Sigmoid colon (tissue), 4 donors: ENCODE measurements at regions not wholly inside any gene's neighbourhood (a gene's known extent, or its start where the extent isn't known, plus 50 kb on each side); places are given as distances from the start of the nearest gene placed in this dataset.

Source experiments
- EP300 ChIP-seq, 4 donors: sonication (generic); formaldehyde crosslinking; IDR thresholded peaks; one replicate each; pipeline ENCODE4 v1.6.1; 2017; ENCODE audit warnings: antibody characterized with exemption in 4 of 4
- POLR2A ChIP-seq, 2 donors: fragments of 450-650 bp; IDR thresholded peaks; one replicate each; pipeline ENCODE4 v1.6.1; 2016; ENCODE audit warnings: antibody characterized with exemption in 2 of 2, mild to moderate bottlenecking in 2 of 2, moderate library complexity in 2 of 2
- POLR2AphosphoS5 ChIP-seq, 4 donors: sonication (generic); formaldehyde crosslinking; IDR thresholded peaks; one replicate each; pipeline ENCODE4 v1.6.1; 2017; ENCODE audit warnings: antibody characterized with exemption in 4 of 4
- TF ChIP-seq, protein P1 (sequence below), 4 experiments: fragments of 450-650 bp in 3 of 4; fragments of 200-600 bp in 1 of 4; IDR thresholded peaks; one replicate each; pipeline ENCODE4 v1.5.1; 2016 to 2019; ENCODE audit warnings: antibody characterized with exemption in 4 of 4, mild to moderate bottlenecking in 3 of 4, moderate library complexity in 2 of 4

DNA sequence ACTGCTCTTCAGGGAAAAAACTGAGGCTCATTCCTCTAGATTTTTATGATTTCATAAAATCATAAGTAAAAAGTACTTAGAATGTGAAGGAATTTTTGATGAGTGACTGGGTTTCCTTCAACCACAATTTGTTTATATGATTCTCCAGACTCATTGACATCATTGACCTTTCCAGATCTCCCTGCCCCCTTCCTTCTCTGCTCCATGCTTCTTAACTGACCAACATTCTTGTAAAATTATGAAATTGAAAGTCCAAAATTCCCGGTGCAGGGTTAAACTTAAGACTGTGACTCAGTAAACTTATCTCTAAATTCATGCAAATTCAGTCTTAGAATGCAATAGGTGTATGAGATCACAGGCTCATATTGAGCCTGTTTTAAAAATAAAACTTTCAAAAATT, 648.9 kb downstream of the TDRD15 start:
- TF ChIP-seq POLR2AphosphoS5 (IDR thresholded peaks at IDR 0.05) (no peak), EP300 (IDR thresholded peaks at IDR 0.05) (no peak), POLR2A (IDR thresholded peaks at IDR 0.05) (no peak)
- TF ChIP-seq, protein P1, sequence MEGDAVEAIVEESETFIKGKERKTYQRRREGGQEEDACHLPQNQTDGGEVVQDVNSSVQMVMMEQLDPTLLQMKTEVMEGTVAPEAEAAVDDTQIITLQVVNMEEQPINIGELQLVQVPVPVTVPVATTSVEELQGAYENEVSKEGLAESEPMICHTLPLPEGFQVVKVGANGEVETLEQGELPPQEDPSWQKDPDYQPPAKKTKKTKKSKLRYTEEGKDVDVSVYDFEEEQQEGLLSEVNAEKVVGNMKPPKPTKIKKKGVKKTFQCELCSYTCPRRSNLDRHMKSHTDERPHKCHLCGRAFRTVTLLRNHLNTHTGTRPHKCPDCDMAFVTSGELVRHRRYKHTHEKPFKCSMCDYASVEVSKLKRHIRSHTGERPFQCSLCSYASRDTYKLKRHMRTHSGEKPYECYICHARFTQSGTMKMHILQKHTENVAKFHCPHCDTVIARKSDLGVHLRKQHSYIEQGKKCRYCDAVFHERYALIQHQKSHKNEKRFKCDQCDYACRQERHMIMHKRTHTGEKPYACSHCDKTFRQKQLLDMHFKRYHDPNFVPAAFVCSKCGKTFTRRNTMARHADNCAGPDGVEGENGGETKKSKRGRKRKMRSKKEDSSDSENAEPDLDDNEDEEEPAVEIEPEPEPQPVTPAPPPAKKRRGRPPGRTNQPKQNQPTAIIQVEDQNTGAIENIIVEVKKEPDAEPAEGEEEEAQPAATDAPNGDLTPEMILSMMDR (IDR thresholded peaks at IDR 0.05) = no peak
